Left ventricle myocardium inferior (tissue), 1 donor: ENCODE measurements at regions not wholly inside any gene's neighbourhood (a gene's known extent, or its start where the extent isn't known, plus 50 kb on each side); places are given as distances from the start of the nearest gene placed in this dataset.

Source experiments
- DNase-seq: peaks from one replicate; pipeline ENCODE4 v3.0.0-alpha.2; 2020
- H3K27ac ChIP-seq: fragments of 200-600 bp; replicated peaks from 2 replicates; pipeline ENCODE4 v1.8.0; 2021
- H3K27me3 ChIP-seq: fragments of 200-600 bp; 2 replicates; pipeline ENCODE4 v1.8.0; 2021; ENCODE audit warnings: low read depth
- H3K36me3 ChIP-seq: fragments of 200-600 bp; 2 replicates; pipeline ENCODE4 v1.8.0; 2021
- H3K4me1 ChIP-seq: fragments of 200-600 bp; 2 replicates; pipeline ENCODE4 v1.8.0; 2021
- H3K4me3 ChIP-seq: fragments of 200-600 bp; 2 replicates; pipeline ENCODE4 v1.8.0; 2021; ENCODE audit warnings: mild to moderate bottlenecking, moderate library complexity
- H3K9me3 ChIP-seq: fragments of 200-600 bp; replicated peaks from 2 replicates; pipeline ENCODE4 v1.8.0; 2021
- CTCF ChIP-seq: fragments of 200-600 bp; IDR thresholded peaks from 2 replicates; pipeline ENCODE4 v1.8.0; 2021; ENCODE audit warnings: antibody characterized with exemption, mild to moderate bottlenecking, borderline replicate concordance
- intact Hi-C: fragments of 100-400 bp; cut with micrococcal nuclease; formaldehyde crosslinking; loops from one replicate; pipeline ENCODE4 v1.11.0; 2022
- donor health status: DM: no; HTN: yes; CAD: no; lungs with severe emphysema.

GRCh38 chr2:42978887-42979415, 186.6 kb upstream of the HAAO start:
- intact Hi-C loops = no loop called here
- TF ChIP-seq CTCF = no peak
- Histone ChIP-seq H3K27me3 (no peaks in the 10 kb centered on the region), H3K4me1 (peaks cover 25% of the 10 kb centered on the region), H3K27ac (no peak overlapping the region), H3K4me3 (no peak overlapping the region), H3K36me3 (no peaks in the 10 kb centered on the region), H3K9me3 (no peaks in the 10 kb centered on the region)
- DNase-seq = no peak

DNA sequence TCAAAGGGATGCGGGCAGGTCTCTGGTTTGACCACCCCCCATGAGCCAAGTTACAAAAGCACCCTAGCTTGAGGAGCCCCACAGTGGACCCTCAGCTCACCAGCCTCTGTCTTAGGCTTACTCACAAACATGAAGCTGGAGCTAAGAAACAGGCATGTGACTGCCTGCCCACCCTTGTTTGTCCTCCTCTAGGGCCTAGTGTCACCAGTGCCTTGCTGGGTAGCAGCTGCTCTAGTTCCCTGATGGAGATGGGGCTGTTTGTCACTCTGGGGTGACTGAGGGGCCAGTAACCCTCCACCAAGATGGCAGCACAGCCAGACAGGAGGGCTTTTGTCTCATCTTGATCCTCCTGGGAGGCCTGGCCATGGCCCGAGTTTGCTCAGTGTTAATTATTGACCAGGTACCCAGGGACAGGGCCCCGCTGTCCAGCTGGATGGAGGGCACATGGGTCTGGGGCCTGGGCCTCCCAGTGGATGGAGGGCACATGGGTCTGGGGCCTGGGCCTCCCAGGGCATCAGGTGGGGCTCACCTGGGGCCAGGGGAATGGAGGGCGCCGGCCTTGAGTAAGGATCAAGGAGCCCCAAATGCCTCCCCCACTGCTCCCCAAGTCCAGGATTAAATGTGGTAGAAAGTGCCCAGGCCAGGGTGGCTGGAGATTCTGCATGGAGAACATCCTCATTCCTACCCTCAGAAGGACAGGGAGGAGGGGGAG, 185.9 kb upstream of the HAAO start:
- Histone ChIP-seq H3K9me3 (no peaks in the 10 kb centered on the region), H3K4me3 (no peak overlapping the region), H3K36me3 (no peaks in the 10 kb centered on the region), H3K27me3 (no peaks in the 10 kb centered on the region), H3K4me1 (peaks cover 19% of the 10 kb centered on the region), H3K27ac (no peak overlapping the region)
- intact Hi-C loops = no loop called here
- no peak for TF ChIP-seq CTCF
- DNase-seq = no peak

DNA sequence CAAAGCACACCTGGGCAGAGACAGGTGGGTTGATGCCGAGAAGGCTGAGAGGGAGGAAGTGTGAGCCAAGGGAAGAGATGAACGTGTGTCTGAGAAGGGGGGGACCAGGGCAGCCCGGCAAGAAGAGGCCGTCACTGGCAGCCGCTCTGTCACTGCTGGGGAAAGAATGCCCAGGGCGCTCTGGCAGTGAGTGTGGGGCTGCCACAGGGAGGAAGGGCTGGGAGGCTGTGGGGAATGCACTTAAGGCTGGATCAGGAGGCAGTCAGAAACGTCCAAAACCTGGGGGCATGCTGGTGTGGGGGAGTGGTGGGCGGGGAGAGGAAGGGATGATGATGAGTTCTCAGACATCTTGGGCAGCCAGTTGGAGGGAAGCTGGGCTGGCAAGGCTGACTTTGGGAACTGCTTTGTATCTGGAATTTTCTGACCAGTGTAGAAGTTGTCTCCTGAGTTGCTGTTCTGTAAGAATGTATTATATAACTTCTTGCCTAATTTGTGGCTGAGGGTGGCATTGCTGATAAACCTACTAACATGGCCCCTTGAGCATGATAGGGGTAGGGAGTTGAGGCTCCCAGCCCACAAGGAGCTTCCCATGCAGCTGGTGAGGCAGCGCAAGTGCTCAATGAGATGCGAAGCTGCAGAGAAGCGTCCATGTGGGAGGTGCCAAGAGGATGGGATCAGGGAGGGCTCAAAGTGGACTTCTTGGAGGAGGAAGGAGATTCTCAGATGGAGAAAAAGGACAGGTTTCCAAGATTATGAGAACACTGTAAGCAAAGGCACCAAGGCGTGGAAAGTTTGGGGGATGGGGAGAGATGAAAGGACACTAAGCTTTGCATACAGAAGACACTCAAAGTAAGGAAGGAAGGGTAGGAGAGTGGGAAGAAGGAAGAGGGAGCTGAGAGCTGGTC, 185.1 kb upstream of the HAAO start:
- H3K36me3 ChIP-seq = no peaks in the 10 kb centered on the region
- DNase-seq = no peak

GRCh38 chr2:42976351-42976750, 184.0 kb upstream of the HAAO start:
- intact Hi-C loops = no loop called here
- TF ChIP-seq CTCF = no peak
- peaks cover 6% of the 10 kb centered on the region for H3K9me3 ChIP-seq
- no peak for DNase-seq
- H3K4me3 ChIP-seq = no peak overlapping the region
- no peaks in the 10 kb centered on the region for H3K27me3 ChIP-seq
- peaks cover 18% of the 10 kb centered on the region for H3K4me1 ChIP-seq
- no peaks in the 10 kb centered on the region for H3K36me3 ChIP-seq
- no peak overlapping the region for H3K27ac ChIP-seq

More for the DNA sequence above, 185.1 kb upstream of the HAAO start:
- H3K4me3 ChIP-seq = no peak overlapping the region
- no peaks in the 10 kb centered on the region for H3K27me3 ChIP-seq
- TF ChIP-seq CTCF = no peak
- intact Hi-C loops = no loop called here
- H3K27ac ChIP-seq = no peak overlapping the region
- H3K4me1 ChIP-seq = peaks cover 18% of the 10 kb centered on the region
- peaks cover 5% of the 10 kb centered on the region for H3K9me3 ChIP-seq
